ENCODE measurements at regions not wholly inside any gene's neighbourhood (a gene's known extent, or its start where the extent isn't known, plus 50 kb on each side); places are given as distances from the start of the nearest gene placed in this dataset.
"Not testable (repeated sequence)": the region's sequence is repeated elsewhere in the genome, so short reads cannot be mapped to it uniquely, and the experiment has no call there.

DNA sequence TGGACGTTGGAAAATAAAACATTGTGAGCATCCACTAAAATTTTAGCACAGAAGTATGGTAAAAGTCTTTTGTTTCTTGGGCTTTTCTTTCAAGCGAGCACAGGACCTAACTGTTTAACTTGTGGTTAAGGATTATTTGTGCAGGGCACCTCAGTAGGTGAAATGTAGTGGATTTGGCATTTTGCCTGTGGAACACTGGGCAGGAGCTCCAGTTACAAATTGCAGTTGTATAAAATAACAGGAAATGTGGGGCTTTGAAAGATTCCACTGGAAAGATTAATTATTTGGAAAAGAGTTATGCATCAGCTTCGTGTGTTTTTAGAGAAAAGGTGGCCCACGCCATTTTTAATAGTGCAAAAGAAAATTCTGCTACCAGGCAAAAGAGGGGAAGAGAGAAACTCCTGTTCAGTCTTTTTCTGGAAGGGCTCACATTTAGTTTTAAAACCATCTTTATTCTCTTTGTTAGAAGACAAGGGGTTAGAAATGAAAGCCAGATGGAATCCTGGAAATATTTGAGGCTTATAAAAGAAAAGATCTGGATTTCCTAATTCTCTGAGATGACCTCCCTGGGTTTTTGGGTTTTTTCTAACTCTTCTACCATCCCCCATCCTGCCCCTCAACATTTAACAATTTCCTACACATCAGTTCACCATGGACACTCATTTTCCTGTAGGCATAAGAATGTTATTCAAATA, 144.3 kb upstream of the SERTAD2 start:
- DNase-seq, result no peak

DNA sequence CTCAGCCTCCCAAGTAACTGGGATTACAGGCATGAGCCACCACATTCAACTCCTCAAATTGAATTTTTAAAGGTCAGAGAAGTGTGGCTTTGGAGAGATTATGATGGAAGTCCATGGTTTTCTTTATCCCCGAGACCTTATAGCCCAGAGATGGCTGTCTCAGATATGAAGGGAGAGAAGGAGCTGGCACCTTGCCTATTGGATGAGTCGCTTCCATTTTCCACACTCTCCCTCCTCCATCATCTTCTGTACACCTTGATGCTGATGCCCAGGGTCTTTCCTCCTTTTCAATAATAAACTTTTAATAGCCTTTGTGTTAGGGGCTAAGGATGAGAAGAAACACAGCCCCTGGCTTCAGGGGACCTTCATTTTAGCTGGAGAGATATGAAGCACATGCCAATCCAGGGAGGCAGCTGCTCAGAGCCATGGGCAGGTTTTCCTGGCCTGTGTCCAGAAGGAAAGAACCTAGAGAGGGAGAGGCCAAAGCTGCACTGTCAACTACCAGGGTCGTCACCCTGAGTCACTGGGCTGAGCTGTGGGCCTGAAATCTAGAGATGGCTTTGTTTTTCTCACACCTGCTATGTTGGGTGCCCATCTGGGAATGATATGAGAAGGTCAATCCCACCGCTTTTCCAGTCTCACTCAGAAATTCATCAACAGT, 146.0 kb upstream of the SERTAD2 start:
- DNase-seq, result no peak

DNA sequence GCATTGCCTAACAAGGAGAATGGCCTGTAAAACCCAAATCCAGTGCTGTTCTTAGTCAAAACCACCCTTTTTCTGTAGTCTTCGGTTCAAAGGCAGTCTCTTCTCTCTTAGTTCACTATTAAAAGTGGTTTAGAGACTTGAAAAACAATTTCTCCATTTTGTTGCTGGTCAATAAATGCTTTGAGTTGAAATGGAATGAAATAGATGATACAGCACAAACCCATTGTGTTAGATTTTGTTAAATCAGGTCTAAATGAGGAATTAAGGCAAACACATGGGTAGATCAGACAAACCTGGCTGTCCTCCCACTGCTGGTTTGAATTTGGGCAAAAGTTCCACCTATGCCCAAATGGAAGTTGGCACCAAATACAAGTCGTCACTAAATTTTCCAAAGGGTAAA, 150.1 kb upstream of the SERTAD2 start:
- no peak for DNase-seq

DNA sequence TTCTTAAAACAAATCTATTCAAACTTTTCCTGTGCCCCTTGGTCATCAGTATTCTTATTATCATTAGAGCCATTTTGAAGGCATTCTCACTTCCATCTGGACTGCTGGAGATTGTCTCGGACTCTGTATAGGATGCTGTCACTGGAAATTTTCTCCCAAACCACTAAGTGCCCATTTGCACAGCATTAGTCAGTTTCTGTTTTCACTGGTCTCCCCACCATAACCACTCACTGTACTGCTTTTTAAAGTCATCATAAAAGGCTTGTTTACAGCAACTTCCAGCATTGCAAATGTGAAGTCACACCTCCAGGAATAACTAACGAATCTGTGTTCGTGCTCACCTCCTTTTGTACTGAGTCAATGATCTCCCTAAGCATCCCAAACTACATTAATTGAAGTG, 150.9 kb upstream of the SERTAD2 start:
- DNase-seq, result no peak

DNA sequence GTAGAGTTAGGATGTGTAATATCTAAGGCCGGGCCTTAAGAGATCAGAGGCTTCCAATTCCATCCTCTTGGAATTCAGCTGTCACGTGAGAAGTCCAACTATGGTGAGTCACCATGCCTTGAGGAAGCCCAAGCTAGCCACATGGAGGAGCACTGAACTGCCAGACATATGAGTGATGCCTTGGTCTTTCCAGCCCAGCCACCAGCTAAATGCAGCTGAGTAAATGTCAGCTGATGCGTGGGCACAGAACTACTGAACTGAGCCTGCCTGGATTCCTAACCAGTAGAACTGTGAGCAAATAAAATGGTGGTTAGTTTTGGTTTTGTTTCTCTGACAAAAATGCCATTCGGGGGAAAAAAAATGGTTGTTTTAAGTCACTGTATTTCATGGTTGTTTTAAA, 153.7 kb upstream of the SERTAD2 start:
- DNase-seq, result no peak

DNA sequence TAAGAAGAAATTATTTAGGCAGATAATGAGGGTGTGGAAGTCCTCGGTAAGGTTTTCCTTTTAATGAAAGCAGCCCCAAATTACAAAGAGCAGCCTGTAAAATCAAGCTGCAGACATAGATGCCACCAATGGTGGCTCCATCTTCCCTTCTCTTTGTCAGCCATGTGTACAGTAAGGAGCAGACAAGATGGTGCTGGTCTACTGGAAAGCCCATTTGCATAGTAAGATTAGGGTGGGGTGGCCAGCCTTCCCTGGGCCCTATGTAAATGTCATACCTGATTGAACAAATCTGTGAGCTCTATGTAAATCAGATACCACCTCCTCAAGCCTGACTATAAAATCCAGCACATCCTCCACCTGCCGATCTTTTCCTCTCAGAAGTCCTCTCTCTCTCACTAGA, 154.4 kb upstream of the SERTAD2 start:
- no peak for DNase-seq

DNA sequence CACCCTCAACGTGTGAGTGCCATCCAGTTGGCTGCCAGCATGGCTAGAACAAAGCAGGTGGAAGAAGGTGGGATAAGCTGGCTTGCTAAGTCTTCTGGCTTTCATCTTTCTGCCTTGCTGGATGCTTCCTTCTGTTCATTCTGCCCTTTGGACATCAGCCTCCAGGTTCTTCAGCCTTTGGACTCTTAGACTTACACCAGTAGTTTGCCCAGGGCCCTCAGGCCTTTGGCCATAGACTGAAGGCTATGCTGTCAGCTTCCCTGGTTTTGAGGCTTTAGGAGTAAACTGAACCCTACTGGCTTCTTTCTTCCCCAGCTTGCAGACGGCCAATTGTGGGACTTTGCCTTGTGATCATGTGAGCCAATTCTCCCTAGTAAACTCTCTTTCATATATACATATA, 155.0 kb upstream of the SERTAD2 start:
- DNase-seq, result no peak

DNA sequence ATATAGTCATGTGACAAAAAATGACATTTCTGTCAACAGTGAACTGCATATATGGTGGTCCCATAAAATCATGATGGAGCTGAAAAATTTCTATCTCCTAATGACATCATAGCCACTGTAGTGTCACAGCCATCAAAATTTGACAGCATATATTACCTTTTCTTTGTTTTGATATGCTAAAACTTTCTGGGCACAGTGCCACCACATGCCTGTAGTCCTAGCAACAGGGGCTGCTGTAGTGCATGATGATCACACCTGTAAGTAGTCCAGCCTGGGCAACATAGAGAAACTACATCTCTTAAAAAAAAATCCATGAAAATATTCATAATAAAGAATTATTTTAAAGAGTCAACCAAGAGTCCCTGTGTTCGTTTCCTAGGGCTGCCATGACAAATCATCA, 155.5 kb upstream of the SERTAD2 start:
- no peak for DNase-seq

DNA sequence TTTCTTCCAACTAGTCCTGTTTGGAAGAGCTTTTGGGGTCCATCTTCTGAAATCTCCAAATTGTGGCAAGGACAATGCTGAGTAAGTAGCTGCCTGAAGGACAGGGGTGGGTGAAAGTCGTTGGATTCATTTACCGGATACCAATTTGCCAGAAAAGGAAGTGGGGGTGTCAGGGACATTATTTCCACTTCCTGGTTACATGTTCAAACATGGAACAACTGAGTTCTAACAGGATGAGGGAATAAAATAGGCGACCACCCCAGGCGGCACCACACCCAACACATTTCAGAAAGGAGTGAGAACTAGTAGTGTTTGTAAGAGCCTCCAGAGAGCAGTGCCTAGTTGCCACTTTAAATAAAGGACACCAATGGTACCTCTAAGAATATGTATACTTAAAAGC, 158.6 kb upstream of the SERTAD2 start:
- DNase-seq, result no peak

DNA sequence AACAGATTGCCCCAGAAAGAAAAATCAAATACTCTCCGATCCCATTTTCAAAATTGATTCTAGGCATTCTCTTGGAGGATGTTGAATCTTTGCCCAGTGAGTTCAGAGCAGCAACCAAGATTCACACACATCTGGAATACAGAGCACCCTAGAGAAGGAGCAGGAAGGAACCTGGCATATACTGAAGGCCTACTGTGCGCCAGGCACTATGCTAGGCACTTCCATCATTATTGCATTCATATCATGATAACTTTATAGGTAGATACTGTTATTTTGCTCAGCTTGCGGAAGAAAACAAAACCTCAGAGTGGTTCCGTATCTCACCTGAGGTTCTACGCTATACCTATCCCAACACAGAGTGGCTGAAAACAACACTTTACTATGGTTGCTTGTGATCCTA, 160.3 kb upstream of the SERTAD2 start:
- DNase-seq, result no peak

DNA sequence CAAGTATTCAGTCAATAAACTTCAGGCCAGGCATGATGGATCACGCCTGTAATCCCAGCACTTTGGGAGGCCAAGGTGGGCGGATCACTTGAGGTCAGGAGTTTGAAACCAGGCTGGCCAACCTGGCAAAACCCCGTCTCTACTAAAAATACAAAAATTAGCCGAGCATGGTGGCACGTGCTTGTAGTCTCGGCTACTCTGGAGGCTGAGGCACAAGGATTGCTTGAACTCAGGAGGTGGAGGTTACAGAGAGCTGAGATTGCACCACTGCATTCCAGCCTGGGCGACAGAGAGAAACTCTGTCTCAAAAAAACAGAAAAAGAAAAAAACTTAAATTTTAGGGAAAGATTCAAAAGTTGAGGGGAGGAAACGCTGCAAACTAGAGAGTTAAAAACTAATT, 162.8 kb upstream of the SERTAD2 start:
- not testable (repeated sequence) for DNase-seq

DNA sequence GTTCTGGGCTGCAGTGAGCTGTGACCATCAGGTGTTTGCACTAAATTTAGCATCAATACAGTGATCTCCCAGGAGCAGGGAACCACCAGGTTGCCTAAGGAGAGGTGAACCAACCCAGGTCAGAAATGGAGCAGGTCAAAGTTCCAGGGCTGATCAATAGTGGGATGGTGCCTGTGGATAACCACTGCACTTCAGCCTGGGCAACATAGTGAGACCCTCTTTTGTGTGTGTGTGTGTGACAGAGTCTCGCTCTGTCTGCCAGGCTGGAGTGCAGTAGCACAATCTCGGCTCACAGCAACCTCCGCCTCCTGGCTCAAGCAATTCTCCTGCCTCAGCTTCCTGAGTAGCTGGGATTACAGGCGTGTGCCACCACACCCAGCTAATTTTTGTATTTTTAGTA, 163.7 kb upstream of the SERTAD2 start:
- DNase-seq, result no peak

DNA sequence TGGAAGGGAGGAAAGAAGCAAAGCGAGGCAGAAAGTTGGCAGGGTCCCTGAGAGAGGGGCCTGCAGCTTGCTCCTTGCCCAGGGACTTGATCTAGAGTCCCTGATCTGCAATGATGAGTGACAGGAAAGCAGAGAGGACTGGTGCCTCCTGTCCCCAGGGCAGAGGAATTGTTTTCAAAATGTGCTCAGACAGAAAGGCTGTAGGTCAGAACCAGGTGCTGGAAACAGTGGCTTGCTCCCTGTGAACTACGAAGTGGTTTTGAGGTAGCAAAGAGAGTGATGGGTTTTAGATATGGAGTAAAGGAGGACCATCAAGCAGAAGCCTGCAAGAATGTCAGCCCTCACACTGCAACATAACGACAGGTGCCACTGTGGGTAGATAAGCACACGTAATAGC, 164.9 kb upstream of the SERTAD2 start:
- no peak for DNase-seq

DNA sequence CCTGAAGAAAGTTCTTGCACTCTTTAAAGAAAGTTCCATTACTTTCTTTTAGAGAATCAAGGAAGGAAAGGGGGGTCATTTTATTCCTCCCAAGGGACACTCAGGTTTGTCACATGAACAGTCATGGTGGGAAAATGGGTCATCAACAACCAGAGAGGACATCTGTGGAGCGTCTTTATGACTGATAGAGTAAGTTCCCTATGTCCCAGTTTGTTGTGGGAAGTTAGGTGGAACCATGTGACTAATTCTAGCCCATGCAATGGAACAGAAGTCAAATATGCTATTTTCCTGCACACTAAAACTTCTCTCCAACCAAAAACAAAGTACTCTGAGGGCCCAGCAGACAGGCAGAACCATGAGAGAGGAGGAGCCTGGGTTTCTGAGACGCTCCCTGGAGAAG, 165.6 kb upstream of the SERTAD2 start:
- no peak for DNase-seq

DNA sequence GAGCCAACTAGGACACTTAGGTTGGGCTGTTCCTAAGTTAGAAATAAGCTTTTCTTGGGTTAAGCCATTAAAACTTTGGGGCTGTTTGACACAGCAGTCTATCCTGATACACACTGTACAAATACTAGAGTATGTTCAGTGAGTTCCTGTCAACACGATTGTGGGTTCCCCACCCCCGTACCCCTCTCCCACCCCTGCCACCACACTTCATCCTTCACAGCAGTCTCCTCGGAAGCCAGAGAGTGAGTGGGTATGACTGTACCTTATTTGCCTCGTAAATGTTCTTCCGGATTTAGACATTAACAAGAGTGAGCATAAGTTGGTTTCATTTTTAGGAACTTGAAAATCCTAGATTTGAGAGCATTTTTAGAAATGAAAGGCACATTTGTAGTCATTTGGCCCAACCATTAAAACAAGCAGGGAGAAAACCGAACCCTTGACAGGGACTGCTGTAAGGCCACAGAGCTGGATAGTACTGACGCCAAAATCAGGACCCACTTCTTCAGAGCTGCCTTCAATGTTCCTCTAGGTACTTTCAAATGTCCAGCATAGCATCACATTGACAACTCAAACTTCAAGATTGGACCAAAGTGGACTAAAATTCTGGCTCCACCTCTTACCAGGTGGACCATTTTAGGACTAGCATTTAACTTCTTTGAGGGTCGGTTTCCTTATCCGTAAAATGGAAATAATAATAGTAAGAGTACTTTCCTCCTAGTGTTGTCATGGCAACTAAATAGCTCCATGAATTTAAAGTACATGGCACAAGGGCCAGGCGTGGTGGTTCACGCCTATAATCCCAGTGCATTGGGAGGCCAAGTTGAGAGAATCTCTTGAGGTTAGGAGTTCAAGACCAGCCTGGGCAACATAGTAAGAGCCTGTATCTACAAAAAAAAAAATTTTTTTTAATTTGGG, 166.3 kb upstream of the SERTAD2 start:
- no peak for DNase-seq

DNA sequence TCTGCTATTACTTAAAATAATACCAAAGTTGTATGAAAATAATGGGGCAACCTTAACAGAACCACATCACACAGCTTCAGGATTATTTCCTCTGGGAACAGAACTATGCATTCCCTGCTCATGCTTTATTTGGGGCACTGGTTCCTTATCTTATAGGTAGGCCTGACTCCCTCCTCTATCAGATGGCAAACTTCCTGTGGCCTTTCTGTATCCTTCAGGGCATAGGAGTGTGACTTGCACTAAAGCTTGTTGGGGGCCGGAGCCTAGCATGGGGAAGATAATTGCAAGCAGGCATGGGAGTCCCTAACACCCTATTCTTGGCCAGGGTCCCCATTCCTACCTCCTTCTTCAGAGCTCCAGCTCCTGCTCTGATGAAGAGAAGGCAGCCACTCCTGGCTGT, 167.2 kb upstream of the SERTAD2 start:
- DNase-seq, result no peak

DNA sequence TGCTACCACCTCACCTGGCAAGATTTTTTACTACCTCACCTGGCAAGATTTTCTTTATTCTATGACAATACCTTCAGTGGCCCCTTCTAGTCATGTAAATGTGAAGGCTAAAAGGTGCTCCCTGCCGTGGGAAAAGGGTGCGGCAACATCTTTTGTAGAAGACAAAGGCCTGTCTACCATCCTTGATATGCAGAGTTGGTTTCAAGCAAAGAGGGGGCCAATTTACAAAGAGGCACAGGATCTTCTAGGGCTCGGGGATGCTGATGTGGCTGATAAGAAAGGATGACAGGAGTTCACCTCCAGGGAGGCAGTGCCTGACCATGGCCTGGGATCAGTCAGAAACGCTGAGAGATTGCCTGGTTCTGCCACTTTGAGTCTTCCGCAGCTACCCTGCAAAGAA, 165.4 kb upstream of the SLC1A4 start:
- no peak for DNase-seq

DNA sequence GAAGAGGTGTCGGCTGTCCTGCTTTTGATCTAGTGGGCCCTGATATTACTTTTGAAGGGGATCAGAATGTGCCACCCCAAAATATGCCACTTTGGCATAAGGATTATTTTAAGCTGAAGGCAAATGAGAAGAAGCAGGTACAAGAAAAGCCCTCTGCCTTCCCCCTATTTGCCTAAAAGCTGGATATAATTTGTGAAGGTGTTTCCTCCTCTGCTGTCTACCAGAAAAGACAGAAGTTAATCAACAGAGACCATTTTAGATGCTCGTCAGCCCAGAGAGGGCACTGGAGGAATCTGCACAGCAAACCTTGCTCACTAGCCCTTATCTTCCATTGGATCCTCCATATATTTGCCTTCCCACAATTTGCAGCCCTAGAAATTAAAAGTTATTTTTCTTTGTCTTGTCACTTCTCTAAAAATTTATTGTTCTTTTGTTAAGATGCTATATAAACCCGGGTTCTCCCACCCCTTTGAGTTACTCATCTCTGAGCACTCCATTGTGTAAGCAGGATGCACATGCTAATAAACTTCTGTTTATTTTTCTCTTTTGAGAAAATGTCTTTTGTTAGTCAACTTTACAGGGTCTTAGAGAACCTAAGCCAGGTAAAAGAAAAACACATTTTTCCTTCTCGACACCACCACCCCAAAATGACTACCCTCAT, 163.2 kb upstream of the SLC1A4 start:
- DNase-seq, result no peak

DNA sequence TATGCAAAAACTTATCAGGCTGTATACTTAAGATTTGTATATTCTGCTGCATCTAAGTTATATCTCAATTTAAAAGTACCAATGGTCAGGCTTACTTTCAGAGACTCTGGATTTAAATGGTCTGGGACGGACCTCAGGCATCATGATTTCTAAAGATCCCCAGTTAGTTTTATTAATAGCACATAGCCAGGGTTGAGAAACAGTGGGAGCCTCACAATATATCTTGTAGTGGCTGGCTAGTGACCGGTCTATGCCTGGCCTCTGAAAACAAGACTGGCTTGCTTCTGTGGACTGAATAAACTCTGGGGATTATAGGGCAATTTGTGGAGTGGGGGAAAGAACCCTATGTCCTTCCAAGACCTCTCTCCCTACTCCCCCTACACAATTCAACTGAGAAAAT, 162.5 kb upstream of the SLC1A4 start:
- DNase-seq, result no peak

DNA sequence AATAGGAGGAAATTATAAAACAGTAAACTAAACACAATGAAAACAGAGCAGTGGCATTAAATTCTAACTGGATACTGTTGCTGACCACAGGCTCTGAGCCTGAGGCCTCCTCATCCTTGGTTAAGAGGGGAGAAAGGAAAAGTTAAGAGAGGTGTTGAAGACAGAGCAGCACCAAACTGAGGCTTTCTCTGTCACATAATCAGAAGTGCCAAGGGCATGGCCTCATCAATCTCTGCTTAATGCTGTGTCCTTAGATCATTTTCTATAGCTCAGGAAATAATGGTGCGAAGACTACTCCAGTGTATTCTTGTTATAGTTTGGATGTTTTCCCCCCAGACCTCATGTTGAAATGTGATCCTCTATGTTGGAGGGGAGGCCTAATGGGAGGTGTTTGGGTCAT, 160.9 kb upstream of the SLC1A4 start:
- DNase-seq, result no peak

DNA sequence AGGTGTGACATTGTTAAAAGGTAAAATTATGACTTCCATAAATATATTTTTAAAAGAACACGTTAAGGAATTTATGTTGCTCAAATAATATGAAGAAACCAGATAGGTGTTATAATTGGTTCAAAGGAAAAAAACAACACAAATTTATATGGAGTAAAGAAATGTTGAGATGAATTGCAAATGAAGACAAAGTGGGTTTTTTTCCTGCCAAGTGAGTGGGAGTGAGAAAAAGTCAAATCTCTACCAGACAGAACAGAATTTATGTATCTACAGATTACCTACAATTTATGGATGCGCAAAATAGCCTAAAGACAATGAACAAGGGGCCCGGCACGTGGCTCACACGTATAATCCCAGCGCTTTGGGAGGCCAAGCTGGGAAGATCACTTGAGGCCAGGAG, 159.7 kb upstream of the SLC1A4 start:
- no peak for DNase-seq

DNA sequence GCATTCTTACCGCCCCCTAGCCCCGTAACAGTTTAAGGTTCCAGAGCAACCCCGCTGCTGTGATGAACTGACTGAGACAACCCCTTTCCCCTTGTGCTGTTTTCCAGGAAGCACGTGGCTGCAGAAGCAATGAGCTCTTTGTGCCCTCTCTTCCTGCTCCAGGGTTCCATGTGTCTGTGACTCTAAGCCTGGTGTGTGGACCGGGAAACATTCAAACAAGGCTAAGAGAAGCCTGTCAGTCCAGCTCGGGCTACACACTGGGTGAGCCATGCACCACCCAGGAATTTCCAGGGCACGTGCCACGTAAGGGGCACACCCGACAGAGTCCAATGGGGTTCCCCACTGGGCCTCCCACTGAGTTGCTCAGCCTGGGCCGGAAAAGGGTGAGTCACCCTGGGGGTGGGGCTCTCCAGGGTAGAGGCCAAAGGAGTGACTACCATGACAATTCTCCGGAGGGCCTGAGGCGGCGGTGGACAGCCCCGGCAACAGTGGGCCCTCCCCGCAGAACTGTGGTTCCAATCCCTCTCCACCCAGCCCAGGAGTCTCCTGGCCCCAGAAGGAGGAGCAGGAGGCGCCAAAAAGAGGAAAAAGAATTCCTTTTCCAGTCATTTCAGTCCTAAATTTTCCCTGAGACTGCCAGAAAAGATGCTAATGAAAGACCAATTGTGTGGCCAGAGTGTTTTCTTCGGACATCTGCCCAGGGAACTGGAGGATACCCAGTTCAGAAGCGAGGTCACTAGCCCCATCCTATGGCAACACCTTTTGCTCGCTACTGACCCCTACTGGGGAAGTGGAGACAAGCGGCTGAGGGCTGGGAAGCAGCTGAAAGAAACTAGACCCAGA, 157.8 kb upstream of the SLC1A4 start:
- DNase-seq, result peak; percentile 38

DNA sequence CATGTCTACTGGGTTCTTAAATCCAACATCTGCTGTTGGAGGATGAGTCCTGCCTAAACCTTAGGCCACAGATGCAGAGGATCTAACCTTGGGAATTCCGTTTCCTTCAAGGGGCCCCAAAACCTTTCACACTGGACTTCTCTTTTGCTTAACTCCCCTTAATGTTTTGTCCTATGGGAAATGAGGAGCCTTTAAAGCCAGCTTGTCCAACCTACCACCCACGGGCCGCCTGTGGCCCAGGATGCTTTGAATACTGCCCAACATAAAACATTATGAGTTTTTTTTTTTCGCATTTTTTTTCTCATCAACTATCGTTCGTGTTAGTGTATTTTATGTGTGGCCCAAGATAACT, 157.2 kb upstream of the SLC1A4 start:
- DNase-seq, result no peak

Data from GDM1 (cell line).